GM12864 (cell line): ENCODE measurements at regions not wholly inside any gene's neighbourhood (a gene's known extent, or its start where the extent isn't known, plus 50 kb on each side); places are given as distances from the start of the nearest gene placed in this dataset.

Experiments
- DNase-seq: peaks from one replicate; pipeline ENCODE4 v3.0.0-alpha.2; 2011; ENCODE audit warnings: low read depth
- H3K4me3 ChIP-seq: 2 replicates; pipeline ENCODE4 v1.5.1; 2011; ENCODE audit warnings: mild to moderate bottlenecking, low read depth, low read length, control low read depth
- CTCF ChIP-seq: IDR thresholded peaks from 2 replicates; pipeline ENCODE4 v1.5.1; 2011; ENCODE audit warnings: low read depth, mild to moderate bottlenecking, moderate library complexity, low read length, control low read depth, inconsistent platforms; ENCODE audit errors: missing control alignments

GRCh38 chr16:11432856-11433395 lies 87.7 kb downstream of the RMI2 start:
- TF ChIP-seq CTCF, result no peak
- H3K4me3 ChIP-seq, result no peak overlapping the region
- DNase-seq, result no peak

- no peak overlapping the region for H3K4me3 ChIP-seq
- DNase-seq, result no peak
- TF ChIP-seq CTCF, result no peak
These were observed 90.3 kb downstream of the RMI2 start for GRCh38 chr16:11435576-11435975.

GRCh38 chr16:11437069-11437468 lies 91.8 kb downstream of the RMI2 start:
- TF ChIP-seq CTCF, result no peak
- no peak overlapping the region for H3K4me3 ChIP-seq
- DNase-seq, result no peak

GRCh38 chr16:11439790-11440656 lies 94.8 kb downstream of the RMI2 start:
- TF ChIP-seq CTCF, result no peak
- no peak for DNase-seq
- no peak overlapping the region for H3K4me3 ChIP-seq

- no peak for TF ChIP-seq CTCF
- H3K4me3 ChIP-seq, result no peak overlapping the region
- DNase-seq, result no peak
These were observed 95.4 kb downstream of the RMI2 start for GRCh38 chr16:11440657-11441012.

- TF ChIP-seq CTCF, result no peak
- no peak overlapping the region for H3K4me3 ChIP-seq
- no peak for DNase-seq
These were observed 100.2 kb downstream of the RMI2 start for GRCh38 chr16:11445486-11445885.
